ENCODE measurements at regions not wholly inside any gene's neighbourhood (a gene's known extent, or its start where the extent isn't known, plus 50 kb on each side); places are given as distances from the start of the nearest gene placed in this dataset.
"Not testable (repeated sequence)": the region's sequence is repeated elsewhere in the genome, so short reads cannot be mapped to it uniquely, and the experiment has no call there.

DNA sequence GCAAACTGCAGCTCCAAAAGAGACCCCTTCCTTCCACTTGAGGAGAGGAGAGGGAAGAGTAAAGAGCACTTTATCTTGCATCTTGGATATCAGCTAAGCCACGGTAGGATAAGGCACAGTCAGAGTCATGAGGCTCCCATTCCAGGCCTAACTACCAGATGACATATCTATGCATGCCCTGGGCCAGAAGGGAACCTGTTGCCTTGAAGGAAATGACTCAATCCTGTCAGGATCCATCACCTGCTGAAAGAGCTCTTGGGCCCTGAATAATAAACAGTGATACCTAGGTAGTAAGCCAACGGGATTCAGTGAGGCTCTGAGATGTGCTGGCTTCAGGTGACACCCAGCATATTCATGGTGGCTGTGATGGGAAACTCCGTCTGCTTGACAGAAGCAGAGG, 118.5 kb upstream of the EPHA3 start:
- Histone ChIP-seq H3K27ac (ENCODE audit: low read length) (no peak overlapping the region), H3K27me3 (ENCODE audit: control insufficient read depth, insufficient read depth) (no peaks in the 10 kb centered on the region), H3K9me3 (ENCODE audit: control insufficient read depth, low read length) (no peaks in the 10 kb centered on the region), H3K4me3 (ENCODE audit: low read length) (no peak overlapping the region), H3K4me1 (ENCODE audit: control insufficient read depth, insufficient read depth, low read length) (no peaks in the 10 kb centered on the region)
- ATAC-seq, result no peak
- WGBS, result 69% methylated on average over 3 of the region's 3 CpGs
- intact Hi-C loops (cut with DNase I), result no loop called here
- DNase-seq, result no peak

GRCh38 chr3:88991496-88991895, 115.9 kb upstream of the EPHA3 start:
- DNase-seq (no peak), ATAC-seq (no peak)
- no peaks in the 10 kb centered on the region for H3K27me3 ChIP-seq (ENCODE audit: control insufficient read depth, insufficient read depth)
- no peak overlapping the region for H3K4me3 ChIP-seq (ENCODE audit: low read length)
- intact Hi-C loops (cut with DNase I), result no loop called here
- no peaks in the 10 kb centered on the region for H3K4me1 ChIP-seq (ENCODE audit: control insufficient read depth, insufficient read depth, low read length)
- no peak overlapping the region for H3K27ac ChIP-seq (ENCODE audit: low read length)
- no peaks in the 10 kb centered on the region for H3K9me3 ChIP-seq (ENCODE audit: control insufficient read depth, low read length)

GRCh38 chr3:88996691-88997090, 110.7 kb upstream of the EPHA3 start:
- ATAC-seq, result no peak
- no peak for DNase-seq
- Histone ChIP-seq H3K27me3 (ENCODE audit: control insufficient read depth, insufficient read depth) (no peaks in the 10 kb centered on the region), H3K4me3 (ENCODE audit: low read length) (no peak overlapping the region), H3K9me3 (ENCODE audit: control insufficient read depth, low read length) (no peaks in the 10 kb centered on the region), H3K4me1 (ENCODE audit: control insufficient read depth, insufficient read depth, low read length) (no peaks in the 10 kb centered on the region), H3K27ac (ENCODE audit: low read length) (no peak overlapping the region)
- WGBS, result 25% methylated on average over 3 of the region's 3 CpGs
- intact Hi-C loops (cut with DNase I), result no loop called here

DNA sequence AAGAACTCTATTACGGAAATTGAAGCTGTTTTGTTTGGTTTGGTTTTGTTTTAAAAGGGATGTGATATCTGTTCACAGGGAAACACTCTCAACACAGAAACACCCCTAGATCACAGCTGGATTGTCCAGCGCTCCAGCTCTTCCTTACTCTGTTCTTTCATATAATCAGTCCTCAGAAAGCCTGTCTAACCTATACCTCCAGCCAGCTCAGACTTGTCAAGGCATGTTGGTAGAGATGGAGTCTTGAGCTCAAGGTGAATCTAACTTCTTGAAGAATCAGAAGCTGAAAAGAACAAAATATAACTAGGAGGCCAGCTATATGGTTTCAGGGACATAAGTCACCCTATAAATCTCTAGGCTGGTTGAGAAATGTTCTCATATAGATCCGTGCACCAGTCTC, 110.2 kb upstream of the EPHA3 start:
- Histone ChIP-seq H3K27me3 (ENCODE audit: control insufficient read depth, insufficient read depth) (no peaks in the 10 kb centered on the region), H3K4me1 (ENCODE audit: control insufficient read depth, insufficient read depth, low read length) (no peaks in the 10 kb centered on the region), H3K9me3 (ENCODE audit: control insufficient read depth, low read length) (no peaks in the 10 kb centered on the region), H3K4me3 (ENCODE audit: low read length) (no peak overlapping the region), H3K27ac (ENCODE audit: low read length) (no peak overlapping the region)
- WGBS, result 80% methylated on average over 3 of the region's 3 CpGs
- ATAC-seq (no peak), DNase-seq (no peak)
- intact Hi-C loops (cut with DNase I), result no loop called here

GRCh38 chr3:89000886-89001285, 106.5 kb upstream of the EPHA3 start:
- Histone ChIP-seq H3K9me3 (ENCODE audit: control insufficient read depth, low read length) (no peaks in the 10 kb centered on the region), H3K27ac (ENCODE audit: low read length) (no peak overlapping the region), H3K27me3 (ENCODE audit: control insufficient read depth, insufficient read depth) (no peaks in the 10 kb centered on the region), H3K4me3 (ENCODE audit: low read length) (no peak overlapping the region), H3K4me1 (ENCODE audit: control insufficient read depth, insufficient read depth, low read length) (no peaks in the 10 kb centered on the region)
- no peak for ATAC-seq
- no peak for DNase-seq
- intact Hi-C loops (cut with DNase I), result no loop called here
- 11% methylated on average over 1 of the region's 1 CpG for WGBS

GRCh38 chr3:89002191-89002590, 105.2 kb upstream of the EPHA3 start:
- Histone ChIP-seq H3K4me1 (ENCODE audit: control insufficient read depth, insufficient read depth, low read length) (no peaks in the 10 kb centered on the region), H3K27me3 (ENCODE audit: control insufficient read depth, insufficient read depth) (no peaks in the 10 kb centered on the region), H3K4me3 (ENCODE audit: low read length) (no peak overlapping the region), H3K9me3 (ENCODE audit: control insufficient read depth, low read length) (no peaks in the 10 kb centered on the region), H3K27ac (ENCODE audit: low read length) (no peak overlapping the region)
- DNase-seq (no peak), ATAC-seq (no peak)
- intact Hi-C loops (cut with DNase I), result no loop called here
- WGBS, result 67% methylated on average over 5 of the region's 5 CpGs

GRCh38 chr3:89013536-89013935, 93.9 kb upstream of the EPHA3 start:
- H3K4me3 ChIP-seq (ENCODE audit: low read length), result no peak overlapping the region
- no peak overlapping the region for H3K27ac ChIP-seq (ENCODE audit: low read length)
- no peaks in the 10 kb centered on the region for H3K27me3 ChIP-seq (ENCODE audit: control insufficient read depth, insufficient read depth)
- H3K9me3 ChIP-seq (ENCODE audit: control insufficient read depth, low read length), result no peaks in the 10 kb centered on the region
- intact Hi-C loops (cut with DNase I), result no loop called here
- no peak for ATAC-seq
- H3K4me1 ChIP-seq (ENCODE audit: control insufficient read depth, insufficient read depth, low read length), result no peaks in the 10 kb centered on the region
- DNase-seq, result no peak
- WGBS, result 83% methylated on average over 3 of the region's 3 CpGs

DNA sequence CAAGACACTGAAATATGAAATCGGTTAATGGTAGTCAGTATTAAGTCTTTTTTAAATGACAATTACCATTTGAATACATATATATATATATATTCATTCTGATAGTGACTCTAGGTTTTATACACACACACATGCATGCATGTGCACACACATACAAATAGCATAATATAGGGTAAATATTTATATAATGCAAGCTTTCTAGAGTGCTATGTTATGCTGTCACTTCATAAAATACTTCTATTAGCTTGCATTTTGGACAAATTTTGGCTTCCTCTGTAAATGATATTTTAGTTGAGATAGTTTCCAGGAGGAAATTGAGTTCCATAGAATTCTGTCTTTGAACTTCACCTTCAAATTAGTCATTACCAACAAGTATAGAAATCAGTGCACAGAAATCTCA, 89.9 kb upstream of the EPHA3 start:
- no peak overlapping the region for H3K27ac ChIP-seq (ENCODE audit: low read length)
- intact Hi-C loops (cut with DNase I), result no loop called here
- 79% methylated on average over 1 of the region's 1 CpG for WGBS
- H3K27me3 ChIP-seq (ENCODE audit: control insufficient read depth, insufficient read depth), result no peaks in the 10 kb centered on the region
- no peak for ATAC-seq
- no peaks in the 10 kb centered on the region for H3K4me1 ChIP-seq (ENCODE audit: control insufficient read depth, insufficient read depth, low read length)
- DNase-seq, result no peak
- no peaks in the 10 kb centered on the region for H3K9me3 ChIP-seq (ENCODE audit: control insufficient read depth, low read length)
- H3K4me3 ChIP-seq (ENCODE audit: low read length), result no peak overlapping the region

DNA sequence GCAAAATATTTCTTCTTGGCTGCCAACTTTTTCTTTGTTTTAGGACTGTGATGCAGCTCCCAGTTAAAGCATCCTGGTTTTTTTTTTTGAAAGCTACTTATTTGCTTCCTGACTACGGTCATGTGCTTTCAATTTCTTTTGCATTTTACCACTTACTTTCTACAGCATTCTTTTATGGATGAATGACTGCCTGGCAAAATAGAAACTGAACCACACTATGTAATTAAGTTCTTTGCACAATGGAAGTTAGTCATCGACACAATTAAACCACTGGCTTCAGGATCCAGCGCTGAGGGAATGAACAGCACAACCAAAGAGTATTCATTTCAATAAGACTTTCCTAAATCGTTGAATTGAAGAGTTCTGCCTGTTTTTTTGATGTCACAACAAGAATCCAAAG, 82.2 kb upstream of the EPHA3 start:
- Histone ChIP-seq H3K9me3 (ENCODE audit: control insufficient read depth, low read length) (no peaks in the 10 kb centered on the region), H3K4me1 (ENCODE audit: control insufficient read depth, insufficient read depth, low read length) (no peaks in the 10 kb centered on the region), H3K4me3 (ENCODE audit: low read length) (no peak overlapping the region), H3K27me3 (ENCODE audit: control insufficient read depth, insufficient read depth) (no peaks in the 10 kb centered on the region), H3K27ac (ENCODE audit: low read length) (no peak overlapping the region)
- no peak for ATAC-seq
- intact Hi-C loops (cut with DNase I), result no loop called here
- 64% methylated on average over 4 of the region's 4 CpGs for WGBS
- DNase-seq, result no peak

DNA sequence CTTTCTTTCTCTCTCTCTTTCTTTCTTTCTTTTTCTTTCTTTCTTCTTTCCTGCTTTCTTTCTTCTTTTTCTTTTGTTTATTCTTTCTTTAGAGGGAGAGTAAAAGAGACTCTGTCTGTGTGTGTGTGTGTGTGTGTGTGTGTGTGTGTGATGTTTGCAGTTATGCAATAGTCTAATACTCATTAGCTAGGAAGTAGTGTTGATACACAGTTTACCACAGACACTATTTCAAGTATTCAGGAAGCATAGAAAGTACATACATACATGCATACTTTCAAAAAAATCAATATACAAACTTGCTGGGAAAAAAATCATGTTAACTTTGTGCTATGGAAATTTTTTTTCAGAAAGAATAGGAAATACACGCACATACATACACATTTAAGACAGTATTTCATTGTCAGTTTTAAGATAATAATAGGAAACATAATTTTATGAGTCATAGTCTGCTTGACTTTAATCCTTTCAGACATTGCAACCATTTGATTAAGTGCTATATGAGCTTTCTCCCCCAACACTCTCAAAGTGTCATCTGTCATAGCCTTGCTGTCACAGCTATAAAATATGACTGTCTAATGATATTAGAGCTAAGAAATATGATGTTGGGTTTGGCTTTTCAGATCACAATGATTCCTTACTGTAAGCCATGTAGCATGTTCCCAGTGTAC, 74.9 kb upstream of the EPHA3 start:
- no peaks in the 10 kb centered on the region for H3K9me3 ChIP-seq (ENCODE audit: control insufficient read depth, low read length)
- 57% methylated on average over 1 of the region's 1 CpG for WGBS
- H3K4me3 ChIP-seq (ENCODE audit: low read length), result no peak overlapping the region
- no peak overlapping the region for H3K27ac ChIP-seq (ENCODE audit: low read length)
- intact Hi-C loops (cut with DNase I), result no loop called here
- H3K4me1 ChIP-seq (ENCODE audit: control insufficient read depth, insufficient read depth, low read length), result no peaks in the 10 kb centered on the region
- no peak for ATAC-seq
- DNase-seq, result no peak
- H3K27me3 ChIP-seq (ENCODE audit: control insufficient read depth, insufficient read depth), result no peaks in the 10 kb centered on the region

GRCh38 chr3:89034723-89035122, 72.7 kb upstream of the EPHA3 start:
- H3K4me1 ChIP-seq (ENCODE audit: control insufficient read depth, insufficient read depth, low read length); H3K27me3 ChIP-seq (ENCODE audit: control insufficient read depth, insufficient read depth); DNase-seq; H3K27ac ChIP-seq (ENCODE audit: low read length); H3K9me3 ChIP-seq (ENCODE audit: control insufficient read depth, low read length); intact Hi-C loops (cut with DNase I); ATAC-seq; H3K4me3 ChIP-seq (ENCODE audit: low read length): not testable (repeated sequence)
- WGBS, result 89% methylated on average over 6 of the region's 6 CpGs

GRCh38 chr3:89038869-89039268, 68.6 kb upstream of the EPHA3 start:
- Histone ChIP-seq H3K27me3 (ENCODE audit: control insufficient read depth, insufficient read depth) (no peaks in the 10 kb centered on the region), H3K9me3 (ENCODE audit: control insufficient read depth, low read length) (no peaks in the 10 kb centered on the region), H3K4me3 (ENCODE audit: low read length) (no peak overlapping the region), H3K4me1 (ENCODE audit: control insufficient read depth, insufficient read depth, low read length) (no peaks in the 10 kb centered on the region), H3K27ac (ENCODE audit: low read length) (no peak overlapping the region)
- ATAC-seq (no peak), DNase-seq (no peak)
- WGBS, result 87% methylated on average over 1 of the region's 1 CpG
- intact Hi-C loops (cut with DNase I), result no loop called here
